Neuronal stem cell (in vitro differentiated cells): ENCODE measurements at regions not wholly inside any gene's neighbourhood (a gene's known extent, or its start where the extent isn't known, plus 50 kb on each side); places are given as distances from the start of the nearest gene placed in this dataset.

ENCODE experiments used
- DNase-seq: peaks from one replicate; pipeline ENCODE4 v3.0.0-alpha.2; 2013; ENCODE audit warnings: low spot score
- H2AFZ ChIP-seq: one replicate; pipeline ENCODE4 v1.6.1; 2013; ENCODE audit warnings: mild to moderate bottlenecking, low read length, inconsistent platforms
- H2AK5ac ChIP-seq: 2 replicates; pipeline ENCODE4 v1.6.1; 2013; ENCODE audit warnings: low read depth, mild to moderate bottlenecking, inconsistent platforms, low read length, moderate library complexity, mixed read lengths
- H2BK120ac ChIP-seq: 2 replicates; pipeline ENCODE4 v1.6.1; 2013; ENCODE audit warnings: low read depth, mild to moderate bottlenecking, inconsistent platforms, low read length, moderate library complexity, mixed read lengths
- H2BK12ac ChIP-seq: one replicate; pipeline ENCODE4 v1.6.1; 2013; ENCODE audit warnings: low read length, inconsistent platforms
- H2BK15ac ChIP-seq: 2 replicates; pipeline ENCODE4 v1.6.1; 2013; ENCODE audit warnings: mild to moderate bottlenecking, low read length, inconsistent platforms, mixed read lengths
- H2BK5ac ChIP-seq: one replicate; pipeline ENCODE4 v1.6.1; 2013; ENCODE audit warnings: inconsistent platforms, mild to moderate bottlenecking, low read length, moderate library complexity
- H3K14ac ChIP-seq: one replicate; pipeline ENCODE4 v1.6.1; 2013; ENCODE audit warnings: low read length, inconsistent platforms
- H3K18ac ChIP-seq: 2 replicates; pipeline ENCODE4 v1.6.1; 2013; ENCODE audit warnings: low read length, inconsistent platforms
- H3K23ac ChIP-seq: 2 replicates; pipeline ENCODE4 v1.6.1; 2013; ENCODE audit warnings: low read depth, mild to moderate bottlenecking, mixed read lengths, low read length, inconsistent platforms; ENCODE audit not compliant: poor library complexity
- H3K27ac ChIP-seq: replicated peaks from 3 replicates; pipeline ENCODE4 v1.5.1; 2013; ENCODE audit warnings: low read length, inconsistent platforms
- H3K27me3 ChIP-seq, 3 experiments: 2 replicates each; pipeline ENCODE4 v1.6.1; 2013; ENCODE audit warnings: low read length in 3 of 3, mild to moderate bottlenecking in 2 of 3, inconsistent platforms in 1 of 3, low read depth in 1 of 3, mixed read lengths in 1 of 3, moderate library complexity in 1 of 3; ENCODE audit not compliant: control insufficient read depth in 3 of 3, insufficient read depth in 3 of 3
- H3K36me3 ChIP-seq, 2 donors: replicated peaks in 1 of 2; 2 replicates each; pipeline ENCODE4 v1.6.1; 2013; ENCODE audit warnings: low read length in 2 of 2; ENCODE audit not compliant: control insufficient read depth in 2 of 2, insufficient read depth in 2 of 2
- H3K4ac ChIP-seq: 2 replicates; pipeline ENCODE4 v1.6.1; 2013; ENCODE audit warnings: inconsistent platforms, mild to moderate bottlenecking, low read length, moderate library complexity
- H3K4me1 ChIP-seq, 2 donors: 1 replicate in 1 of 2; 2 replicates in 1 of 2; pipeline ENCODE4 v1.6.1; 2013; ENCODE audit warnings: low read length in 2 of 2, low read depth in 1 of 2; ENCODE audit not compliant: control insufficient read depth in 2 of 2, insufficient read depth in 1 of 2
- H3K4me2 ChIP-seq: one replicate; pipeline ENCODE4 v1.6.1; 2013; ENCODE audit warnings: mild to moderate bottlenecking, low read length, inconsistent platforms; ENCODE audit not compliant: insufficient read depth, poor library complexity, severe bottlenecking
- H3K4me3 ChIP-seq, 2 donors: 2 replicates each; pipeline ENCODE4 v1.5.1; 2013; ENCODE audit warnings: low read length in 2 of 2, mild to moderate bottlenecking in 2 of 2, inconsistent platforms in 1 of 2, moderate library complexity in 1 of 2
- H3K79me1 ChIP-seq: one replicate; pipeline ENCODE4 v1.6.1; 2013; ENCODE audit warnings: low read depth, mild to moderate bottlenecking, inconsistent platforms, low read length, moderate library complexity
- H3K9ac ChIP-seq: one replicate; pipeline ENCODE4 v1.6.1; 2013; ENCODE audit warnings: mild to moderate bottlenecking, low read depth, low read length, inconsistent platforms; ENCODE audit not compliant: poor library complexity
- H3K9me3 ChIP-seq, 2 donors: replicated peaks in 1 of 2; 2 replicates each; pipeline versions ENCODE3 to v1.6.1; 2013; ENCODE audit warnings: low read length in 2 of 2, mild to moderate bottlenecking in 2 of 2, inconsistent platforms in 1 of 2, low read depth in 1 of 2, mixed read lengths in 1 of 2, moderate library complexity in 1 of 2; ENCODE audit not compliant: control insufficient read depth in 2 of 2, insufficient read depth in 1 of 2
- H4K8ac ChIP-seq: one replicate; pipeline ENCODE4 v1.6.1; 2013; ENCODE audit warnings: low read depth, mild to moderate bottlenecking, inconsistent platforms, low read length, moderate library complexity
- H4K91ac ChIP-seq: one replicate; pipeline ENCODE4 v1.6.1; 2013; ENCODE audit warnings: low read length, low read depth, mild to moderate bottlenecking, inconsistent platforms; ENCODE audit not compliant: poor library complexity
- WGBS, 2 donors: extraction: QIAGEN DNeasy Blood & Tissue Kit; methylation state at CpG; one replicate each; pipeline ENCODE4 v1.1.7; 2013; ENCODE audit warnings: missing lambda C conversion rate in 2 of 2, mixed read lengths in 1 of 2; ENCODE audit not compliant: insufficient read length in 2 of 2, insufficient replicate concordance in 1 of 2; ENCODE audit errors: extremely low coverage in 2 of 2; 5-methylcytosine and 5-hydroxymethylcytosine counted together

DNA sequence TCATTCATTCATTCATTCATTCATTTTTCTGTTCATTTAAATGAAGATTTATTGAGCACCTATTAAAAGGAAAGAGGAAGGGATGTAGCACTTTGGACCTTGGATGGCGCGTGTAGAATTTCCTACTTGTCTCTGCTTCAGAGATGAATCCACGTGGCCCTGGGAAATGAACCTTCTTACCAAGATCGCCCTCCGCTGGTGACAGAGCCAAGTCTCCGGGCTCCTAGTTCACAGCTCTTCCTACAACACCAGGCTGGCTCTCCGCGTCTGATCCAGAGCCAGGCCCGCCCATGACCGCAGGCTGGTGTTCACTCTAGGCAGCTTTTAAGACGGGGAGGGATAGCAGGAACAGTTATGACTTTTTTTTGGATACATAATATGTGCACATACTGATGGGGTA is 70.9 kb upstream of the PIWIL1 start:
- Histone ChIP-seq H3K18ac (no peak overlapping the region), H3K4ac (no peak overlapping the region), H2BK5ac (no peak overlapping the region), H3K4me1 (no peaks in the 10 kb centered on the region), H3K27ac (no peak overlapping the region), H3K79me1 (no peaks in the 10 kb centered on the region), H4K8ac (no peak overlapping the region), H3K9ac (no peak overlapping the region), H3K14ac (no peak overlapping the region), H3K27me3 (peaks cover 0 to 7% (median 3%) of the 10 kb centered on the region in 3 experiments), H3K9me3 (no peaks in the 10 kb centered on the region), H3K4me3 (no peak overlapping the region), H2BK12ac (no peak overlapping the region), H3K36me3 (no peaks in the 10 kb centered on the region), H3K4me2 (no peak overlapping the region), H2AK5ac (no peak overlapping the region), H3K23ac (no peak overlapping the region), H2BK15ac (no peak overlapping the region), H2BK120ac (no peak overlapping the region), H2AFZ (no peak overlapping the region), H4K91ac (no peak overlapping the region)
- DNase-seq, result no peak
- WGBS, 2 donors, result no CpG with 5 or more reads among the region's 11 CpGs

GRCh38 chr12:130280231-130280630 is 57.5 kb upstream of the PIWIL1 start:
- Histone ChIP-seq H2AFZ (peak overlapping the region; percentile 18), H3K23ac (no peak overlapping the region), H3K18ac (no peak overlapping the region), H3K14ac (no peak overlapping the region), H3K79me1 (no peaks in the 10 kb centered on the region), H2AK5ac (no peak overlapping the region), H2BK5ac (no peak overlapping the region), H3K27ac (no peak overlapping the region), H3K4ac (no peak overlapping the region), H3K9me3 (peaks cover 0 to 4% of the 10 kb centered on the region in 2 donors), H4K91ac (no peak overlapping the region), H2BK120ac (no peak overlapping the region), H3K9ac (no peak overlapping the region), H3K27me3 (no peaks in the 10 kb centered on the region), H3K4me2 (no peak overlapping the region), H3K36me3 (no peaks in the 10 kb centered on the region), H2BK15ac (no peak overlapping the region), H4K8ac (no peak overlapping the region), H2BK12ac (no peak overlapping the region), H3K4me1 (peaks cover 0 to 3% of the 10 kb centered on the region in 2 donors), H3K4me3 (no peak overlapping the region)
- no CpG with 5 or more reads among the region's 9 CpGs for WGBS, 2 donors
- no peak for DNase-seq

DNA sequence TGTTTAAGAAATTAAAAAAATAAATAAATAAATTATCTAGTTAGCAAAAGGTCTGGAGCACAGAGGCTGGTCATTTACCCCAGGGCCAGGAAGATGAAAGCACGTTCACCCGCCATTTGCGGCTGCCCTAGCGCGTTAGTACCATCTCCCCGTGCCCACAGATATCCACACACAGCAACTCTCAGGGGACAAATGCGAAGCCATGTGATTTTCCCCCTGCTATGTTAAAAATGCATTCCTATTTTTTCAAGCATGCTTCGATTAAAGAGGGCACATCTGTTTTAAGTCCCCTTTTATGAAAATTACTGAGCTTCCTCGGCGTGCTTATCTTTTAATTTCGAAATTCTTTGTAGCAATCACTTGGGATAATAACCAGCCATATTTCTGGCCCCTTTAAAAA is 56.9 kb upstream of the PIWIL1 start:
- Histone ChIP-seq H3K9ac (no peak overlapping the region), H3K14ac (no peak overlapping the region), H2BK5ac (no peak overlapping the region), H3K27ac (no peak overlapping the region), H3K27me3 (no peaks in the 10 kb centered on the region), H3K4ac (no peak overlapping the region), H4K91ac (no peak overlapping the region), H3K4me3 (no peak overlapping the region), H3K4me1 (peaks cover 0 to 3% of the 10 kb centered on the region in 2 donors), H3K79me1 (no peaks in the 10 kb centered on the region), H3K4me2 (no peak overlapping the region), H2AK5ac (no peak overlapping the region), H2AFZ (no peak overlapping the region), H3K23ac (no peak overlapping the region), H4K8ac (no peak overlapping the region), H3K36me3 (no peaks in the 10 kb centered on the region), H2BK15ac (no peak overlapping the region), H3K9me3 (peaks cover 0 to 6% of the 10 kb centered on the region in 2 donors), H2BK120ac (no peak overlapping the region), H2BK12ac (no peak overlapping the region), H3K18ac (no peak overlapping the region)
- DNase-seq, result no peak
- WGBS, 2 donors, result no CpG with 5 or more reads among the region's 11 CpGs

DNA sequence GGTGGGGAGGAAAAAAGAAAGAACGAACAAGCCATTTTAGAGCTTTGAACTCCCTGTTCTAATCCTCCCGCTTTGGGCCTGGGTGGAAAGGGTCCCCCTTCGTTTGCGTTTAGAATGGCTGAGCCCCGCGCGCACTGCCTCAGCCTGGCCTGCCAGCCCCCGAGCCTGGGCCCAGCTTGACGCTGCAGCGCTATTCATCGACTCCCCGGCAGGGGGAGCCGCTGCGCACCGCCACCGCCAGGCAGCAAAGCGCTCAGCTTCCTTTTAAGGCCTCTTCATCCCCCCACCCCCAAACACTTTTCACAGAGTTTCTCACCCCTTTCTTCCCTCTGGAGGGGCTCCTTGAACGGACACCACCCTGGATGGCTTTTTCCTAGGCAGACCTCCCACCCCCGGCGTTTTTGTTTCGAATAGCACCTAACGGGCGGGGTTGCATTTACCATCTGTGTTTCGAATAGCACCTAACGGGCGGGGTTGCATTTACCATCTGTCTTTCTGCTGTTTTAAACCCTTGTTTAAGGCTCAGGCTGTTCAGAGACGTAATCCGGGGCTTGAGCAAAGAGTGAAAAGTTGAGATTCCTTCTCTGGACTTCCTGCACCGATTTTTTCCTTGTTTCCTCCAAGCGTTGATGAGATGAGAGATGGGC is 56.4 kb upstream of the PIWIL1 start:
- WGBS, 2 donors, result no CpG with 5 or more reads among the region's 30 CpGs
- no peak overlapping the region for H2BK15ac ChIP-seq
- H3K9me3 ChIP-seq, result peaks cover 0 to 6% of the 10 kb centered on the region in 2 donors
- DNase-seq, result peak; percentile 23
- H3K4me1 ChIP-seq, result peaks cover 0 to 3% of the 10 kb centered on the region in 2 donors
- no peak overlapping the region for H3K4me2 ChIP-seq
- H2BK5ac ChIP-seq, result no peak overlapping the region
- H2AK5ac ChIP-seq, result no peak overlapping the region
- H2BK12ac ChIP-seq, result no peak overlapping the region
- no peaks in the 10 kb centered on the region for H3K36me3 ChIP-seq
- no peak overlapping the region for H3K14ac ChIP-seq
- no peak overlapping the region for H3K18ac ChIP-seq
- H2AFZ ChIP-seq, result no peak overlapping the region
- H3K4me3 ChIP-seq, result no peak overlapping the region
- no peak overlapping the region for H4K91ac ChIP-seq
- no peak overlapping the region for H2BK120ac ChIP-seq
- no peak overlapping the region for H3K23ac ChIP-seq
- no peak overlapping the region for H3K4ac ChIP-seq
- H3K79me1 ChIP-seq, result no peaks in the 10 kb centered on the region
- H3K9ac ChIP-seq, result no peak overlapping the region
- H3K27ac ChIP-seq, result no peak overlapping the region
- no peak overlapping the region for H4K8ac ChIP-seq
- H3K27me3 ChIP-seq, result no peaks in the 10 kb centered on the region
